IMR-90 (cell line): ENCODE measurements at regions not wholly inside any gene's neighbourhood (a gene's known extent, or its start where the extent isn't known, plus 50 kb on each side); places are given as distances from the start of the nearest gene placed in this dataset.

ENCODE experiments used
- ATAC-seq: fragments of 200-7000 bp; cut with Tn5 transposase; 2 replicates; pipeline ENCODE4 v1.9.1; 2020; ENCODE audit warnings: low read depth, mild to moderate bottlenecking, moderate library complexity
- BruUV-seq: library from RNA; stranded (reverse); fragments of 400-500 nt; replicated peaks from 2 replicates; lab custom pipeline; 2021; lab: Mats Ljungman, UMichigan
- CTCF ChIA-PET: fragments of 300-600 bp; formaldehyde crosslinking; extraction: SDS; loops from one replicate; lab custom pipeline; 2021; ENCODE audit warnings: antibody characterized with exemption; lab: Yijun Ruan, JAX
- POLR2A ChIA-PET: fragments of 300-600 bp; sonication (Branson Sonifier 250); formaldehyde crosslinking; loops from one replicate; lab custom pipeline; 2022; ENCODE audit warnings: antibody characterized with exemption; ENCODE audit not compliant: unreplicated experiment; lab: Charles Lee
- DNase-seq: peaks from one replicate; pipeline ENCODE4 v3.0.0; 2013
- H2AFZ ChIP-seq: replicated peaks from 2 replicates; pipeline ENCODE3; 2013; ENCODE audit warnings: low read length, mild to moderate bottlenecking; ENCODE audit not compliant: poor library complexity
- H2AK5ac ChIP-seq: 2 replicates; pipeline ENCODE4 v1.6.1; 2013; ENCODE audit warnings: low read depth, low read length, inconsistent platforms
- H2AK9ac ChIP-seq: replicated peaks from 2 replicates; pipeline ENCODE3; 2013; ENCODE audit warnings: mild to moderate bottlenecking, low read depth, low read length, moderate library complexity; ENCODE audit not compliant: poor library complexity
- H2BK120ac ChIP-seq: 2 replicates; pipeline ENCODE4 v1.6.1; 2013; ENCODE audit warnings: low read depth, low read length, inconsistent platforms
- H2BK15ac ChIP-seq: 3 replicates; pipeline ENCODE4 v1.6.1; 2013; ENCODE audit warnings: low read depth, low read length, inconsistent platforms
- H2BK20ac ChIP-seq: 2 replicates; pipeline ENCODE4 v1.6.1; 2013; ENCODE audit warnings: low read depth, mild to moderate bottlenecking, inconsistent platforms, low read length, moderate library complexity
- H2BK5ac ChIP-seq: 2 replicates; pipeline ENCODE4 v1.6.1; 2013; ENCODE audit warnings: mild to moderate bottlenecking, low read depth, low read length, inconsistent platforms; ENCODE audit not compliant: poor library complexity, severe bottlenecking
- H3K14ac ChIP-seq: replicated peaks from 2 replicates; pipeline ENCODE4 v1.6.1; 2013; ENCODE audit warnings: low read depth, low read length, inconsistent platforms
- H3K18ac ChIP-seq: 2 replicates; pipeline ENCODE4 v1.6.1; 2013; ENCODE audit warnings: low read depth, low read length, control low read depth
- H3K23ac ChIP-seq: 2 replicates; pipeline ENCODE4 v1.6.1; 2013; ENCODE audit warnings: low read depth, low read length, inconsistent platforms
- H3K27ac ChIP-seq: 2 replicates; pipeline ENCODE4 v1.5.1; 2013; ENCODE audit warnings: mild to moderate bottlenecking, control low read depth, low read length; ENCODE audit not compliant: insufficient read depth
- H3K27me3 ChIP-seq: 2 replicates; pipeline ENCODE4 v1.6.1; 2013; ENCODE audit warnings: low read length; ENCODE audit not compliant: control insufficient read depth, insufficient read depth
- H3K36me3 ChIP-seq: 2 replicates; pipeline ENCODE4 v1.6.1; 2013; ENCODE audit warnings: low read length, mixed read lengths; ENCODE audit not compliant: control insufficient read depth, insufficient read depth
- H3K4ac ChIP-seq: 2 replicates; pipeline ENCODE4 v1.6.1; 2013; ENCODE audit warnings: low read depth, low read length, inconsistent platforms
- H3K4me1 ChIP-seq: 2 replicates; pipeline ENCODE4 v1.6.1; 2013; ENCODE audit warnings: low read length, mixed read lengths; ENCODE audit not compliant: control insufficient read depth, insufficient read depth
- H3K4me2 ChIP-seq: 2 replicates; pipeline ENCODE4 v1.6.1; 2013; ENCODE audit warnings: low read depth, mild to moderate bottlenecking, control low read depth, low read length, moderate library complexity
- H3K4me3 ChIP-seq: 2 replicates; pipeline ENCODE4 v1.5.1; 2013; ENCODE audit warnings: low read depth, mild to moderate bottlenecking, control low read depth, low read length, moderate library complexity; ENCODE audit not compliant: insufficient read depth
- H3K56ac ChIP-seq: 2 replicates; pipeline ENCODE4 v1.6.1; 2013; ENCODE audit warnings: low read length, inconsistent platforms; ENCODE audit not compliant: insufficient read depth; ENCODE audit errors: extremely low read depth
- H3K79me1 ChIP-seq, 2 experiments: 2 replicates each; pipeline ENCODE4 v1.6.1; 2013; ENCODE audit warnings: low read length in 2 of 2, inconsistent platforms in 1 of 2, low read depth in 1 of 2
- H3K9ac ChIP-seq: 2 replicates; pipeline ENCODE4 v1.6.1; 2013; ENCODE audit warnings: low read depth, low read length, control low read depth
- H3K9me1 ChIP-seq: 2 replicates; pipeline ENCODE4 v1.6.1; 2013; ENCODE audit warnings: low read length, inconsistent platforms; ENCODE audit not compliant: insufficient read depth
- H3K9me3 ChIP-seq: 2 replicates; pipeline ENCODE4 v1.6.1; 2013; ENCODE audit warnings: low read length; ENCODE audit not compliant: control insufficient read depth, insufficient read depth
- H4K20me1 ChIP-seq: 2 replicates; pipeline ENCODE4 v1.6.1; 2013; ENCODE audit warnings: low read length, inconsistent platforms; ENCODE audit not compliant: insufficient read depth
- H4K5ac ChIP-seq: 2 replicates; pipeline ENCODE4 v1.6.1; 2013; ENCODE audit warnings: mild to moderate bottlenecking, low read depth, low read length, control low read depth
- H4K8ac ChIP-seq, 2 experiments: 2 replicates each; pipeline ENCODE4 v1.6.1; 2013; ENCODE audit warnings: low read depth in 2 of 2, low read length in 2 of 2, control low read depth in 1 of 2, inconsistent platforms in 1 of 2
- H4K91ac ChIP-seq: 2 replicates; pipeline ENCODE4 v1.6.1; 2013; ENCODE audit warnings: low read depth, low read length, inconsistent platforms; ENCODE audit not compliant: insufficient read depth
- BHLHE40 ChIP-seq: fragments of 150-350 bp; IDR thresholded peaks from 2 replicates; pipeline ENCODE4 v1.6.1; 2016; ENCODE audit warnings: mild to moderate bottlenecking, low read depth, low read length
- CEBPB ChIP-seq: IDR thresholded peaks from 2 replicates; pipeline ENCODE4 v1.6.1; 2012; ENCODE audit warnings: low read depth, low read length, improper control_type of control experiment
- CHD1 ChIP-seq: IDR thresholded peaks from 2 replicates; pipeline ENCODE4 v1.6.1; 2012; ENCODE audit warnings: low read depth, low read length, improper control_type of control experiment
- CTCF ChIP-seq: conservative IDR thresholded peaks from 2 replicates; pipeline ENCODE4 v1.5.1; 2012; ENCODE audit warnings: mild to moderate bottlenecking, low read depth, low read length, improper control_type of control experiment
- ELK1 ChIP-seq: fragments of 150-350 bp; IDR thresholded peaks from 2 replicates; pipeline ENCODE4 v1.6.1; 2016; ENCODE audit warnings: low read depth, mild to moderate bottlenecking, low read length, moderate library complexity, borderline replicate concordance
- FOS ChIP-seq: fragments of 150-350 bp; IDR thresholded peaks from 2 replicates; pipeline ENCODE4 v1.6.1; 2016; ENCODE audit warnings: low read depth, low read length
- MAFK ChIP-seq: IDR thresholded peaks from 2 replicates; pipeline ENCODE4 v1.6.1; 2012; ENCODE audit warnings: low read depth, low read length, improper control_type of control experiment
- MAZ ChIP-seq: IDR thresholded peaks from 2 replicates; pipeline ENCODE4 v1.6.1; 2012; ENCODE audit warnings: low read depth, mild to moderate bottlenecking, low read length, improper control_type of control experiment, moderate library complexity, borderline replicate concordance
- MXI1 ChIP-seq: IDR thresholded peaks from 2 replicates; pipeline ENCODE4 v1.6.1; 2012; ENCODE audit warnings: low read depth, mild to moderate bottlenecking, low read length, moderate library complexity, borderline replicate concordance
- NFE2L2 ChIP-seq: fragments of 150-350 bp; IDR thresholded peaks from 2 replicates; pipeline ENCODE4 v1.6.1; 2016; ENCODE audit warnings: low read depth, mild to moderate bottlenecking, low read length
- POLR2A ChIP-seq: IDR thresholded peaks from 2 replicates; pipeline ENCODE4 v1.6.1; 2012; ENCODE audit warnings: mild to moderate bottlenecking, low read depth, low read length
- RAD21 ChIP-seq: IDR thresholded peaks from 2 replicates; pipeline ENCODE4 v1.6.1; 2012; ENCODE audit warnings: low read length, improper control_type of control experiment
- RCOR1 ChIP-seq: IDR thresholded peaks from 2 replicates; pipeline ENCODE4 v1.6.1; 2012; ENCODE audit warnings: mild to moderate bottlenecking, low read length, improper control_type of control experiment; ENCODE audit not compliant: insufficient replicate concordance
- RFX5 ChIP-seq: IDR thresholded peaks from 2 replicates; pipeline ENCODE4 v1.8.0; 2012; ENCODE audit warnings: low read depth, mild to moderate bottlenecking, low read length, moderate library complexity
- SMC3 ChIP-seq: fragments of 150-350 bp; IDR thresholded peaks from 2 replicates; pipeline ENCODE4 v1.6.1; 2016; ENCODE audit warnings: low read depth, mild to moderate bottlenecking, antibody characterized with exemption, low read length, moderate library complexity
- USF2 ChIP-seq: fragments of 150-350 bp; IDR thresholded peaks from 2 replicates; pipeline ENCODE4 v1.6.1; 2017; ENCODE audit warnings: mild to moderate bottlenecking, antibody characterized with exemption, low read length, low read depth
- WGBS, 2 experiments: methylation state at CpG; one replicate each; pipeline versions ENCODE4 v1.1.5 to v1.1.7; 2013; ENCODE audit warnings: missing lambda C conversion rate in 2 of 2; ENCODE audit not compliant: insufficient read length in 1 of 2; ENCODE audit errors: extremely low coverage in 2 of 2; 5-methylcytosine and 5-hydroxymethylcytosine counted together
- dilution Hi-C: fragments of 300-500 bp; cut with HindIII; formaldehyde crosslinking; loops from one replicate; pipeline ENCODE4 v1.14.3; 2018; ENCODE audit warnings: low sequenced_read_pairs; ENCODE audit not compliant: unreplicated experiment
- in situ Hi-C: fragments of 300-500 bp; cut with MboI; formaldehyde crosslinking; loops from 3 replicates; pipeline ENCODE4 v1.14.3; 2019; ENCODE audit warnings: low sequenced_read_pairs, inconsistent platforms, mixed read lengths
- intact Hi-C: fragments of 100-400 bp; cut with micrococcal nuclease; formaldehyde crosslinking; loops from 2 replicates; pipeline ENCODE4 v1.10.0; 2022

- ATAC-seq (no peak), DNase-seq (no peak)
- no peak overlapping the region for H2BK20ac ChIP-seq
- no peaks in the 10 kb centered on the region for H3K79me1 ChIP-seq
- H3K56ac ChIP-seq: no peak overlapping the region
- no peak for TF ChIP-seq SMC3
- no peak for TF ChIP-seq CEBPB
- no peak for TF ChIP-seq BHLHE40
- TF ChIP-seq MAZ: no peak
- TF ChIP-seq POLR2A: no peak
- TF ChIP-seq MAFK: no peak
- no peak for TF ChIP-seq RFX5
- TF ChIP-seq RCOR1: no peak
- TF ChIP-seq CHD1: no peak
- TF ChIP-seq RAD21: no peak
- TF ChIP-seq ELK1: no peak
- no peak for TF ChIP-seq NFE2L2
- TF ChIP-seq USF2: no peak
- TF ChIP-seq CTCF: no peak
- no peak for TF ChIP-seq MXI1
- TF ChIP-seq FOS: no peak
- no peak overlapping the region for H3K4ac ChIP-seq
- no peak overlapping the region for H3K27ac ChIP-seq
- H3K27me3 ChIP-seq: no peaks in the 10 kb centered on the region
- no peaks in the 10 kb centered on the region for H3K4me1 ChIP-seq
- H3K9ac ChIP-seq: no peak overlapping the region
- no peak overlapping the region for H4K91ac ChIP-seq
- H3K9me1 ChIP-seq: no peaks in the 10 kb centered on the region
- dilution Hi-C loops (no loop called here), in situ Hi-C loops (no loop called here), intact Hi-C loops (no loop called here)
- no peak overlapping the region for H2AK5ac ChIP-seq
- no peak overlapping the region for H3K23ac ChIP-seq
- no peaks in the 10 kb centered on the region for H4K20me1 ChIP-seq
- no peak overlapping the region for H3K18ac ChIP-seq
- no peak overlapping the region for H3K4me2 ChIP-seq
- no peak overlapping the region for H3K4me3 ChIP-seq
- no peak overlapping the region for H2BK15ac ChIP-seq
- H2BK120ac ChIP-seq: no peak overlapping the region
- no peak overlapping the region for H4K8ac ChIP-seq
- no peaks in the 10 kb centered on the region for H3K9me3 ChIP-seq
- CTCF ChIA-PET: no interaction called here
- 60% methylated on average over 1 of the region's 2 CpGs; no CpG with 5 or more reads in 1 of the 2 experiments for WGBS, 2 experiments
- H3K36me3 ChIP-seq: no peaks in the 10 kb centered on the region
- no peak overlapping the region for H2BK5ac ChIP-seq
- H2AFZ ChIP-seq: no peak overlapping the region
- POLR2A ChIA-PET: no interaction called here
- H3K14ac ChIP-seq: no peak overlapping the region
- H4K5ac ChIP-seq: no peak overlapping the region
- no peak overlapping the region for H2AK9ac ChIP-seq
- BruUV-seq: no TSS peak
Measured at GRCh38 chr2:176763130-176763529, 449.5 kb upstream of the HNRNPA3 start.
